ENCODE measurements at regions not wholly inside any gene's neighbourhood (a gene's known extent, or its start where the extent isn't known, plus 50 kb on each side); places are given as distances from the start of the nearest gene placed in this dataset.

DNA sequence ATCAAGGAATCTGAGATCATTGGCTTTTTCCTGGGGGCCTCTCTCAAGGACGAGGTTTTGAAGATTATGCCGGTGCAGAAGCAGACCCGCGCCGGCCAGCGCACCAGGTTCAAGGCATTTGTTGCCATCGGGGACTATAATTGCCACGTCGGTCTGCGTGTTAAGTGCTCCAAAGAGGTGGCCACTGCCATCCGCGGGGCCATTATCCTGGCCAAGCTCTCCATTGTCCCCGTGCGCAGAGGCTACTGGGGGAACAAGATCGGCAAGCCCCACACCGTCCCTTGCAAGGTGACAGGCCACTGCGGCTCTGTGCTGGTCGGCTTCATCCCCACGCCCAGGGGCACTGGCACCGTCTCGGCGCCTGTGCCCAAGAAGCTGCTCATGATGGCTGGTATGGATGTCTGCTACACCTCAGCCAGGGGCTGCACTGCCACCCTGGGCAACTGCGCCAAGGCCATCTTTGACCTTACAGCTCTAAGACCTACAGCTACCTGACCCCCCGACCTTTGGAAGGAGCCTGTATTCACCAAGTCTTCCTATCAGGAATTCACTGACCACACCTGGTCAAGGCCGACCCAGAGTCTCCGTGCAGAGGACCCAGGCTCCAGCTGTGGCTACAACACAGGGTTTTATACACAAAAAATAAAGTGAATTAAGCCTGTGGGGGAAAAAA lies 141.8 kb downstream of the SOCS6 start:
- TF ChIP-seq RAD21 (IDR thresholded peaks at IDR 0.05; ENCODE audit: low read depth), result no peak
- no peak for TF ChIP-seq CTCF (IDR thresholded peaks at IDR 0.05 in 2 of 3, conservative IDR thresholded peaks at IDR 0.05 in 1 of 3; ENCODE audit: borderline replicate concordance in 1 of 3, insufficient read depth in 1 of 3, low read depth in 2 of 3, low read length in 2 of 3)
- TF ChIP-seq EZH2phosphoT487 (IDR thresholded peaks at IDR 0.05; ENCODE audit: borderline replicate concordance), result no peak
- TF ChIP-seq CEBPB (IDR thresholded peaks at IDR 0.05; ENCODE audit: low read depth), result no peak
- TF ChIP-seq POLR2A (IDR thresholded peaks at IDR 0.05; ENCODE audit: borderline replicate concordance, extremely low read depth, insufficient read depth, insufficient read length), result no peak
- TF ChIP-seq, protein P1, sequence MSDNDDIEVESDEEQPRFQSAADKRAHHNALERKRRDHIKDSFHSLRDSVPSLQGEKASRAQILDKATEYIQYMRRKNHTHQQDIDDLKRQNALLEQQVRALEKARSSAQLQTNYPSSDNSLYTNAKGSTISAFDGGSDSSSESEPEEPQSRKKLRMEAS (IDR thresholded peaks at IDR 0.05), result no peak
- TF ChIP-seq, protein P2, sequence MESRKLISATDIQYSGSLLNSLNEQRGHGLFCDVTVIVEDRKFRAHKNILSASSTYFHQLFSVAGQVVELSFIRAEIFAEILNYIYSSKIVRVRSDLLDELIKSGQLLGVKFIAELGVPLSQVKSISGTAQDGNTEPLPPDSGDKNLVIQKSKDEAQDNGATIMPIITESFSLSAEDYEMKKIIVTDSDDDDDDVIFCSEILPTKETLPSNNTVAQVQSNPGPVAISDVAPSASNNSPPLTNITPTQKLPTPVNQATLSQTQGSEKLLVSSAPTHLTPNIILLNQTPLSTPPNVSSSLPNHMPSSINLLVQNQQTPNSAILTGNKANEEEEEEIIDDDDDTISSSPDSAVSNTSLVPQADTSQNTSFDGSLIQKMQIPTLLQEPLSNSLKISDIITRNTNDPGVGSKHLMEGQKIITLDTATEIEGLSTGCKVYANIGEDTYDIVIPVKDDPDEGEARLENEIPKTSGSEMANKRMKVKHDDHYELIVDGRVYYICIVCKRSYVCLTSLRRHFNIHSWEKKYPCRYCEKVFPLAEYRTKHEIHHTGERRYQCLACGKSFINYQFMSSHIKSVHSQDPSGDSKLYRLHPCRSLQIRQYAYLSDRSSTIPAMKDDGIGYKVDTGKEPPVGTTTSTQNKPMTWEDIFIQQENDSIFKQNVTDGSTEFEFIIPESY (IDR thresholded peaks at IDR 0.05; ENCODE audit: extremely low read depth, insufficient replicate concordance, low read length), result no peak

All from HCT116 (cell line).